ENCODE measurements at regions not wholly inside any gene's neighbourhood (a gene's known extent, or its start where the extent isn't known, plus 50 kb on each side); places are given as distances from the start of the nearest gene placed in this dataset.
"Not testable (repeated sequence)": the region's sequence is repeated elsewhere in the genome, so short reads cannot be mapped to it uniquely, and the experiment has no call there.

- no peak for FAIRE-seq
Measured at GRCh38 chr17:34475296-34475695, 104.1 kb upstream of the TMEM132E start.

GRCh38 chr17:34474706-34475105, 104.7 kb upstream of the TMEM132E start:
- no peak overlapping the region for H3K4me2 ChIP-seq (ENCODE audit: low read length)
- H3K4me1 Mint-ChIP-seq (ENCODE audit: low read depth, unreplicated experiment) = no peaks in the 10 kb centered on the region
- H3K79me2 ChIP-seq (ENCODE audit: insufficient read depth, low read length) = no peaks in the 10 kb centered on the region
- H3K36me3 Mint-ChIP-seq (ENCODE audit: low read depth, unreplicated experiment) = no peaks in the 10 kb centered on the region
- no peak for DNase-seq (ENCODE audit: low read depth)
- no peak overlapping the region for H2AFZ ChIP-seq (ENCODE audit: low read depth, low read length)
- TF ChIP-seq EZH2 (IDR thresholded peaks at IDR 0.05; ENCODE audit: insufficient read depth, low read length) (no peak), CTCF (IDR thresholded peaks at IDR 0.05; ENCODE audit: insufficient read depth, low read depth, low read length) (no peak)
- no peaks in the 10 kb centered on the region for H3K9me3 Mint-ChIP-seq (ENCODE audit: unreplicated experiment)
- no peaks in the 10 kb centered on the region for H4K20me1 ChIP-seq (ENCODE audit: insufficient read depth, low read length)
- no peak overlapping the region for H3K27ac Mint-ChIP-seq (ENCODE audit: unreplicated experiment)
- H3K9me3 ChIP-seq (ENCODE audit: insufficient read depth, low read depth, low read length) = peaks cover 3% of the 10 kb centered on the region
- no peak overlapping the region for H3K9ac ChIP-seq (ENCODE audit: low read length)
- no peak overlapping the region for H3K27ac ChIP-seq (ENCODE audit: low read depth, low read length)
- H3K36me3 ChIP-seq (ENCODE audit: insufficient read depth, low read length) = no peaks in the 10 kb centered on the region
- no peak overlapping the region for H3K4me3 ChIP-seq (ENCODE audit: insufficient read depth, low read depth, low read length)
- no peak overlapping the region for H3K4me3 Mint-ChIP-seq (ENCODE audit: unreplicated experiment)
- no peaks in the 10 kb centered on the region for H3K4me1 ChIP-seq (ENCODE audit: insufficient read depth, low read length)
- peaks cover 30% of the 10 kb centered on the region for H3K27me3 Mint-ChIP-seq (ENCODE audit: low read depth, unreplicated experiment)
- FAIRE-seq = no peak
- no peaks in the 10 kb centered on the region for H3K27me3 ChIP-seq (ENCODE audit: insufficient read depth, low read length)

More at GRCh38 chr17:34475296-34475695, 104.1 kb upstream of the TMEM132E start:
- no peaks in the 10 kb centered on the region for H3K36me3 ChIP-seq (ENCODE audit: insufficient read depth, low read length)
- H4K20me1 ChIP-seq (ENCODE audit: insufficient read depth, low read length) = no peaks in the 10 kb centered on the region
- TF ChIP-seq EZH2 (IDR thresholded peaks at IDR 0.05; ENCODE audit: insufficient read depth, low read length) (no peak), CTCF (IDR thresholded peaks at IDR 0.05; ENCODE audit: insufficient read depth, low read depth, low read length) (no peak)
- H3K9me3 Mint-ChIP-seq (ENCODE audit: unreplicated experiment) = no peaks in the 10 kb centered on the region
- H2AFZ ChIP-seq (ENCODE audit: low read depth, low read length) = no peak overlapping the region
- H3K27ac Mint-ChIP-seq (ENCODE audit: unreplicated experiment) = no peak overlapping the region
- peaks cover 3% of the 10 kb centered on the region for H3K9me3 ChIP-seq (ENCODE audit: insufficient read depth, low read depth, low read length)
- no peak overlapping the region for H3K27ac ChIP-seq (ENCODE audit: low read depth, low read length)
- H3K4me3 Mint-ChIP-seq (ENCODE audit: unreplicated experiment) = no peak overlapping the region
- H3K4me3 ChIP-seq (ENCODE audit: insufficient read depth, low read depth, low read length) = no peak overlapping the region
- H3K27me3 Mint-ChIP-seq (ENCODE audit: low read depth, unreplicated experiment) = peaks cover 28% of the 10 kb centered on the region
- H3K36me3 Mint-ChIP-seq (ENCODE audit: low read depth, unreplicated experiment) = no peaks in the 10 kb centered on the region
- no peaks in the 10 kb centered on the region for H3K4me1 ChIP-seq (ENCODE audit: insufficient read depth, low read length)
- H3K4me2 ChIP-seq (ENCODE audit: low read length) = no peak overlapping the region
- DNase-seq (ENCODE audit: low read depth) = no peak
- H3K79me2 ChIP-seq (ENCODE audit: insufficient read depth, low read length) = no peaks in the 10 kb centered on the region
- no peaks in the 10 kb centered on the region for H3K4me1 Mint-ChIP-seq (ENCODE audit: low read depth, unreplicated experiment)
- no peak overlapping the region for H3K9ac ChIP-seq (ENCODE audit: low read length)
- H3K27me3 ChIP-seq (ENCODE audit: insufficient read depth, low read length) = no peaks in the 10 kb centered on the region

GRCh38 chr17:34472363-34472762, 107.0 kb upstream of the TMEM132E start:
- Mint-ChIP-seq H3K36me3 (ENCODE audit: low read depth, unreplicated experiment) (no peaks in the 10 kb centered on the region), H3K27ac (ENCODE audit: unreplicated experiment) (no peak overlapping the region), H3K4me1 (ENCODE audit: low read depth, unreplicated experiment) (no peaks in the 10 kb centered on the region), H3K4me3 (ENCODE audit: unreplicated experiment) (no peak overlapping the region), H3K9me3 (ENCODE audit: unreplicated experiment) (no peaks in the 10 kb centered on the region), H3K27me3 (ENCODE audit: low read depth, unreplicated experiment) (peaks cover 24% of the 10 kb centered on the region)
- H3K9me3 ChIP-seq (ENCODE audit: insufficient read depth, low read depth, low read length) = peaks cover 3% of the 10 kb centered on the region
- H4K20me1 ChIP-seq (ENCODE audit: insufficient read depth, low read length) = no peaks in the 10 kb centered on the region
- no peak overlapping the region for H3K4me2 ChIP-seq (ENCODE audit: low read length)
- DNase-seq (ENCODE audit: low read depth) (no peak), FAIRE-seq (no peak)
- no peaks in the 10 kb centered on the region for H3K27me3 ChIP-seq (ENCODE audit: insufficient read depth, low read length)
- no peak overlapping the region for H3K27ac ChIP-seq (ENCODE audit: low read depth, low read length)
- no peak for TF ChIP-seq EZH2 (IDR thresholded peaks at IDR 0.05; ENCODE audit: insufficient read depth, low read length)
- no peak for TF ChIP-seq CTCF (IDR thresholded peaks at IDR 0.05; ENCODE audit: insufficient read depth, low read depth, low read length)
- H3K79me2 ChIP-seq (ENCODE audit: insufficient read depth, low read length) = no peaks in the 10 kb centered on the region
- H2AFZ ChIP-seq (ENCODE audit: low read depth, low read length) = no peak overlapping the region
- H3K4me3 ChIP-seq (ENCODE audit: insufficient read depth, low read depth, low read length) = no peak overlapping the region
- no peaks in the 10 kb centered on the region for H3K4me1 ChIP-seq (ENCODE audit: insufficient read depth, low read length)
- no peaks in the 10 kb centered on the region for H3K36me3 ChIP-seq (ENCODE audit: insufficient read depth, low read length)
- no peak overlapping the region for H3K9ac ChIP-seq (ENCODE audit: low read length)

- FAIRE-seq; H4K20me1 ChIP-seq (ENCODE audit: insufficient read depth, low read length); H3K9me3 ChIP-seq (ENCODE audit: insufficient read depth, low read depth, low read length); H3K9me3 Mint-ChIP-seq (ENCODE audit: unreplicated experiment); H3K36me3 Mint-ChIP-seq (ENCODE audit: low read depth, unreplicated experiment); H3K79me2 ChIP-seq (ENCODE audit: insufficient read depth, low read length); H3K27ac Mint-ChIP-seq (ENCODE audit: unreplicated experiment); H3K9ac ChIP-seq (ENCODE audit: low read length); H2AFZ ChIP-seq (ENCODE audit: low read depth, low read length); DNase-seq (ENCODE audit: low read depth); H3K4me1 Mint-ChIP-seq (ENCODE audit: low read depth, unreplicated experiment); H3K27ac ChIP-seq (ENCODE audit: low read depth, low read length); H3K27me3 ChIP-seq (ENCODE audit: insufficient read depth, low read length); H3K4me1 ChIP-seq (ENCODE audit: insufficient read depth, low read length); H3K4me2 ChIP-seq (ENCODE audit: low read length); H3K36me3 ChIP-seq (ENCODE audit: insufficient read depth, low read length); H3K4me3 Mint-ChIP-seq (ENCODE audit: unreplicated experiment); H3K4me3 ChIP-seq (ENCODE audit: insufficient read depth, low read depth, low read length): not testable (repeated sequence)
- peaks cover 28% of the 10 kb centered on the region for H3K27me3 Mint-ChIP-seq (ENCODE audit: low read depth, unreplicated experiment)
Measured at GRCh38 chr17:34471278-34471677, 108.1 kb upstream of the TMEM132E start.
